Activated CD8-positive, alpha-beta memory T cell treated with anti-CD3 and anti-CD28 coated beads, Interleukin-2, amount 10 ng/mL, durations not matched to agents 7 days and 5 days (primary cell): ENCODE measurements at regions not wholly inside any gene's neighbourhood (a gene's known extent, or its start where the extent isn't known, plus 50 kb on each side); places are given as distances from the start of the nearest gene placed in this dataset.

ENCODE experiments used
- ATAC-seq: fragments of 150-1000 bp; cut with Tn5 transposase; one replicate; pipeline ENCODE4 v1.10.0; 2021; ENCODE audit warnings: moderate library complexity
- CTCF ChIA-PET: fragments of 350-600 bp; sonication (Branson Sonifier 250); formaldehyde crosslinking; loops from one replicate; lab custom pipeline; 2021; ENCODE audit warnings: antibody characterized with exemption; lab: Charles Lee
- DNase-seq: peaks from one replicate; pipeline ENCODE4 v3.0.0-alpha.2; 2020
- H3K27ac Mint-ChIP-seq: one replicate; pipeline ENCODE4 v1.8.0; 2021; ENCODE audit warnings: mild to moderate bottlenecking, mixed read lengths
- H3K27me3 Mint-ChIP-seq: one replicate; pipeline ENCODE4 v1.8.0; 2021; ENCODE audit warnings: mixed read lengths
- H3K36me3 Mint-ChIP-seq: one replicate; pipeline ENCODE4 v1.8.0; 2021; ENCODE audit warnings: mild to moderate bottlenecking, mixed read lengths
- H3K4me1 Mint-ChIP-seq: one replicate; pipeline ENCODE4 v1.8.0; 2021; ENCODE audit warnings: mixed read lengths
- H3K4me3 Mint-ChIP-seq: one replicate; pipeline ENCODE4 v1.8.0; 2021; ENCODE audit warnings: mild to moderate bottlenecking, moderate library complexity, mixed read lengths
- H3K9me3 Mint-ChIP-seq: one replicate; pipeline ENCODE4 v1.8.0; 2022; ENCODE audit warnings: low read depth, mixed read lengths

DNA sequence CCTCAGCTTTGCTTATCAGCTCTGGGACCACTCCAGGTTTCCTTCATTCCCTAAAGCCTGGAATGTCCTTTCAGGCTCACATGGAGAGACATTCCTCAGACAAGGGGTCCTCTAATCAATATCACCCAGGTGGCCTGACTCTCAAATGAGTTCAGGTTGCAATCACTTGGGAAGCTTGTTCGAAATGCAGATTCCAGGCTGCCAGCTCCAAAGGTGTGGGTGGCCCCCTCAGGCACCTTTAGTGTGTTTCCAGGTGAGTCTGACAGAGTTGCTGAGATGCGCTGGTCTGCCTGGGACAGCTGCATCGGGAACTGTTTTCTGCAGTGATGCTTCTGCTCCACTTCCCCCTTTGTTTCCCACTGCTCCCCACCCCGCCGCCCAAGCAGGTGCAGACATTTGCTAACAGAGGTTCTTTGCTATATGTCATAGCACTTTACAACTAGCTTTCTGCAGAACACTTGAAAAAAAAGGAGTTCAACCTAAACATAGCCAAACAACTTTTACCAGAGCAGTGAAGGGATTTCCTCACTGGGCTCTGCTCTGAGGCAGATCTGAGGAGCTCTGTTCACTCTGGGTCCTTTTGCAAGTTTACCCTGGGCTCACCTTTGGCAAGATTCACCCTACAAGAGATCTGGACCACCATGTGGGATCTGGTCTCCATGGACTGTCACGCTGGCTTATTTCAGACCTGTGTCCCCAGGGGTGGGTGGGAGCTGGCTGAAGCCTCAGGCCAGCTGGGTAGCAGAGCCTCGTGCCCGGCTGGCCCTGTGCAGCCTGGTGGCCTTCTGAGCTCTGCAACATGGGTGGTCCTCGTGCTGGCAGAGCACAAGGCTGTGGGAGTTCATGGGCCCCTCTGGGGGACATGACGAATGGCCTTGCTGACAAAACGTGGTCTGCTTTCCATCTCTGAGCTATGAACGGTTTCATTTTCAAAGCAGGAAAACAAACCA, 539.6 kb downstream of the CCDC171 start:
- Mint-ChIP-seq H3K9me3 (peaks cover 11% of the 10 kb centered on the region), H3K27me3 (no peaks in the 10 kb centered on the region), H3K4me1 (no peaks in the 10 kb centered on the region), H3K4me3 (no peak overlapping the region), H3K36me3 (no peaks in the 10 kb centered on the region), H3K27ac (no peak overlapping the region)
- ATAC-seq (no peak), DNase-seq (no peak)
- CTCF ChIA-PET = no interaction called here

DNA sequence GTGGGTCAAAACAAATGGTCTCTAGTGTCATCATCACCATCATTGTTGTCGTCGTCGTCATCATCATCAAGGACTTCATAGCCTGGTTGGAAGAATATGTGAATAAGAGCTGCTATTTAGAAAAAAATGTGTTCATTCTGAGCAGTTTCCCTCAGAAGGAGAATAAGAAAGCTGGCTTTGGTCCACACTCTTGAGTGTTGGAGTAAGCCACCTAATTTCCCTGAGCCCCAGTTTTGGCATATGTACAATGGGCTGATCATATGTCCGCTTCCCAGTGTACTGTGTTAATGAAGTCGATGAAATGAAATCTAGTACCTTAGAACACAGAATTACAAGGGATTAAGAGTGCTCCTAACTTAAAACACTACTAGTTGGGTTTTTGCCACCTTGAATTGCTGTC, 545.5 kb downstream of the CCDC171 start:
- Mint-ChIP-seq H3K27ac (no peak overlapping the region), H3K36me3 (no peaks in the 10 kb centered on the region), H3K4me1 (no peaks in the 10 kb centered on the region), H3K27me3 (no peaks in the 10 kb centered on the region), H3K9me3 (peaks cover 2% of the 10 kb centered on the region), H3K4me3 (no peak overlapping the region)
- CTCF ChIA-PET = no interaction called here
- no peak for DNase-seq
- ATAC-seq = no peak

DNA sequence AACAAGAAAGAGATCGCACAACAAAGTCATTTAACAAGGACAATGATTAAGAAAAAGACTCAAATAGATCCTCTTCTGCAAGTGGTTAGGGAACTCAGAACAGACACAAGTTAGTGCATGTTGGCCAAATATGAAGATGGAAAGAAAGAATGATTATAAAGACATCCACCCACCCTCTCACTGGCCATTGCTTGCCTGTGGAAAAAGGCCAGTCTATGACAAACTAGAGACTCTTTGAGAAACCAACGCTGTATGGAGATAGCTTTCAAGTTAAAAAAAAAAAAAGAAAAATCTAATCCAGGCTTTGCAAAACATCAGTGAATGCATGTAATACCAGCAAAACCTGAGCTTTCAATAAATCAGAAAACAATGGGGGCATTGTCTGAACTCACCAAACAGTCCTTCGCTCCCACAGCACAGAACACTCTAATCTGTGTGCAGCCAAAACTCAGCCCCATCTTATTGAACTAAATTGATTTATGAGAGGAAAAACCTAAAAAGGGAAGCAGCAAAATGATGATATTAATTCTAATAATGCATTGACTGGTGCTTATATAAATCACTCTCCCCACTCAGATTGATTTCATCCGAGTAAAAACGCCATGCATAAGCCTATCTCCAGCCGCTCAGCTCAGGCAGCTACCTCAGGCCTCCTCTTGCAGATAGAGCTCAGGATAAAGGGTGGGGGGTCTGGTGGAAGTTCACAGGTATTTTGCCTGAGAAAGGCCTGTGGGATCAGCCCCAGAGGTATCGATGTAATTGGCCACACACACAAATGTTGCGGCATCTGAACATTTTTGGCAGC, 547.1 kb downstream of the CCDC171 start:
- H3K9me3 Mint-ChIP-seq = peaks cover 2% of the 10 kb centered on the region
- no peaks in the 10 kb centered on the region for H3K36me3 Mint-ChIP-seq
- H3K27ac Mint-ChIP-seq = no peak overlapping the region
- ATAC-seq (no peak), DNase-seq (no peak)
- H3K4me1 Mint-ChIP-seq = no peaks in the 10 kb centered on the region
- CTCF ChIA-PET = no interaction called here
- no peaks in the 10 kb centered on the region for H3K27me3 Mint-ChIP-seq
- H3K4me3 Mint-ChIP-seq = no peak overlapping the region

- Mint-ChIP-seq H3K36me3 (no peaks in the 10 kb centered on the region), H3K4me3 (no peak overlapping the region), H3K9me3 (no peaks in the 10 kb centered on the region), H3K4me1 (no peaks in the 10 kb centered on the region), H3K27me3 (no peaks in the 10 kb centered on the region), H3K27ac (no peak overlapping the region)
- ATAC-seq (no peak), DNase-seq (no peak)
- CTCF ChIA-PET = no interaction called here
These were observed 547.8 kb downstream of the CCDC171 start for GRCh38 chr9:16100537-16101091.

DNA sequence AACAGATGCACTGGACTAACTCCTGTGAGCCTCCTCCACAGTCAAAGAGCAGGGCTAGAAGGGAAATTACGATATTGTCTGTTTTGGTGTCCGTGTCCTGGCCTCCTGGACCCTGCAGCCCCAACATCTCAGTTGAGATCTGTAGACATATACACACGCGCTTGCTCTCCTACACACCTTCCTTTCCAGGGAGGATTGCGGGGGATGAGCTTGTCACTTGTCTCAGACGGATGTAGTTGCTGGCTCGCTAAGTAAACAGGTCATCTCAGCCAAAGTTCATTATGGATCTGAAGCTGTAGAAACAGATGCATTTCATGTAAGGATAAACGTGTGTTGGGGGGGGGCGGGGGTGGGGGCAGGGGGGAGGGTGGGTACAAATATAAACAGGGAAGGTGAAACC, 549.3 kb downstream of the CCDC171 start:
- CTCF ChIA-PET = no interaction called here
- Mint-ChIP-seq H3K9me3 (no peaks in the 10 kb centered on the region), H3K27me3 (no peaks in the 10 kb centered on the region)

GRCh38 chr9:16103620-16104397, 551.0 kb downstream of the CCDC171 start:
- CTCF ChIA-PET = no interaction called here
- Mint-ChIP-seq H3K4me1 (no peaks in the 10 kb centered on the region), H3K4me3 (no peak overlapping the region), H3K27me3 (no peaks in the 10 kb centered on the region), H3K36me3 (no peaks in the 10 kb centered on the region), H3K27ac (no peak overlapping the region), H3K9me3 (no peaks in the 10 kb centered on the region)
- ATAC-seq (no peak), DNase-seq (no peak)

More for the DNA sequence above, 549.3 kb downstream of the CCDC171 start:
- no peak for ATAC-seq
- Mint-ChIP-seq H3K4me3 (no peak overlapping the region), H3K4me1 (no peaks in the 10 kb centered on the region), H3K27ac (no peak overlapping the region), H3K36me3 (no peaks in the 10 kb centered on the region)
- no peak for DNase-seq

GRCh38 chr9:16105168-16106020, 552.6 kb downstream of the CCDC171 start:
- Mint-ChIP-seq H3K36me3 (no peaks in the 10 kb centered on the region), H3K4me1 (no peaks in the 10 kb centered on the region), H3K4me3 (no peak overlapping the region), H3K9me3 (no peaks in the 10 kb centered on the region), H3K27me3 (no peaks in the 10 kb centered on the region), H3K27ac (no peak overlapping the region)
- DNase-seq = no peak
- CTCF ChIA-PET = no interaction called here
- ATAC-seq = no peak

DNA sequence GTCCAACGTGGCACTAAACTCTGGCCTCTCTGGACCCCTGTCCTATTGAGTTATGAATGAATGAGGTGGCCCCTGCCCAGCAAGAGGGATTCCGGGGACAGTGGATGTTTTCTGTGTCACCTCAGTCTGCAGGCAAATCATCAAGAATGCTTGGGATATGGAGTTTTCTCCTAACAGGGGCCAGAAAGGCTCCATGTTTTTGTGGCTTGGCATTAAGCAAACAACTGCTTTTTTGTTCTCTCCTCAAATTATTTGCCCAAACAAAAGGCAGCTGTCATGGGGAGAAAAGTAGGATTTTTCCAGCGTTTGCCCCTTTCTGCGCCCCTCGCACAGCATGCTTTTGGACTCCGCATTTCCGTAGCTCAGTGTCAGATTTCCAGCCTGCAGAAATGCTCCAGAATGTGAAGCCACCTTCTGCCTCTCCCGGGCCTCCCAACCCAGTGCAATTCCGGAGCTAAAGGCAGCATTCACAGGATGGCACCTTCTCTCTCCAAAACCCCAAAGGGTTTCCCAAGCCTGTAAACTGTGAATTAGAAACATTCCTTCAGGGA, 553.3 kb downstream of the CCDC171 start:
- ATAC-seq = no peak
- Mint-ChIP-seq H3K27me3 (no peaks in the 10 kb centered on the region), H3K27ac (no peak overlapping the region), H3K4me1 (no peaks in the 10 kb centered on the region), H3K4me3 (no peak overlapping the region), H3K9me3 (no peaks in the 10 kb centered on the region), H3K36me3 (no peaks in the 10 kb centered on the region)
- CTCF ChIA-PET = no interaction called here
- DNase-seq = no peak

- H3K27me3 Mint-ChIP-seq = no peaks in the 10 kb centered on the region
- no peaks in the 10 kb centered on the region for H3K9me3 Mint-ChIP-seq
- H3K27ac Mint-ChIP-seq = no peak overlapping the region
These were observed 559.3 kb downstream of the CCDC171 start for GRCh38 chr9:16112116-16112515.

GRCh38 chr9:16115994-16116393, 563.2 kb downstream of the CCDC171 start:
- Mint-ChIP-seq H3K4me3 (no peak overlapping the region), H3K9me3 (no peaks in the 10 kb centered on the region), H3K27me3 (no peaks in the 10 kb centered on the region), H3K27ac (no peak overlapping the region), H3K4me1 (no peaks in the 10 kb centered on the region), H3K36me3 (no peaks in the 10 kb centered on the region)
- DNase-seq (no peak), ATAC-seq (no peak)
- CTCF ChIA-PET = no interaction called here

More at GRCh38 chr9:16112116-16112515, 559.3 kb downstream of the CCDC171 start:
- H3K4me1 Mint-ChIP-seq = no peaks in the 10 kb centered on the region
- H3K36me3 Mint-ChIP-seq = no peaks in the 10 kb centered on the region
- ATAC-seq (no peak), DNase-seq (no peak)
- CTCF ChIA-PET = no interaction called here
- H3K4me3 Mint-ChIP-seq = no peak overlapping the region

GRCh38 chr9:16118043-16118442, 565.2 kb downstream of the CCDC171 start:
- H3K27ac Mint-ChIP-seq = no peak overlapping the region
- H3K9me3 Mint-ChIP-seq = no peaks in the 10 kb centered on the region
- no peak overlapping the region for H3K4me3 Mint-ChIP-seq
- H3K4me1 Mint-ChIP-seq = no peaks in the 10 kb centered on the region
- H3K36me3 Mint-ChIP-seq = no peaks in the 10 kb centered on the region
- ATAC-seq (no peak), DNase-seq (no peak)
- CTCF ChIA-PET = no interaction called here
- no peaks in the 10 kb centered on the region for H3K27me3 Mint-ChIP-seq
